RWPE1 (cell line): ENCODE measurements at regions not wholly inside any gene's neighbourhood (a gene's known extent, or its start where the extent isn't known, plus 50 kb on each side); places are given as distances from the start of the nearest gene placed in this dataset.

ENCODE experiments used
- CTCF ChIA-PET: fragments of 350-600 bp; sonication (Branson Sonifier 250); formaldehyde crosslinking; extraction: SDS; loops from one replicate; lab custom pipeline; 2021; lab: Yijun Ruan, JAX
- POLR2A ChIA-PET: fragments of 400-600 bp; formaldehyde crosslinking; extraction: SDS; loops from one replicate; lab custom pipeline; 2020; ENCODE audit warnings: antibody characterized with exemption; ENCODE audit not compliant: low non-redundant PET; lab: Yijun Ruan, JAX
- DNase-seq: peaks from one replicate; pipeline ENCODE4 v3.0.0; 2012; ENCODE audit warnings: low spot score
- H3K27ac ChIP-seq: fragments of 450-650 bp; 2 replicates; pipeline ENCODE4 v1.5.1; 2017
- TF ChIP-seq, protein P1 (sequence below): fragments of 450-650 bp; conservative IDR thresholded peaks from 2 replicates; pipeline ENCODE4 v1.5.1; 2017; ENCODE audit warnings: low read depth, mild to moderate bottlenecking

- DNase-seq, result no peak
- POLR2A ChIA-PET, result no interaction called here
- CTCF ChIA-PET, result interaction anchor here (0.6 to 0.7 kb wide), 2 partner anchors 239 to 432 kb away, joined by 3 read pairs; no protein-coding TSS in a partner anchor
- H3K27ac ChIP-seq, result no peak overlapping the region
- TF ChIP-seq, protein P1, sequence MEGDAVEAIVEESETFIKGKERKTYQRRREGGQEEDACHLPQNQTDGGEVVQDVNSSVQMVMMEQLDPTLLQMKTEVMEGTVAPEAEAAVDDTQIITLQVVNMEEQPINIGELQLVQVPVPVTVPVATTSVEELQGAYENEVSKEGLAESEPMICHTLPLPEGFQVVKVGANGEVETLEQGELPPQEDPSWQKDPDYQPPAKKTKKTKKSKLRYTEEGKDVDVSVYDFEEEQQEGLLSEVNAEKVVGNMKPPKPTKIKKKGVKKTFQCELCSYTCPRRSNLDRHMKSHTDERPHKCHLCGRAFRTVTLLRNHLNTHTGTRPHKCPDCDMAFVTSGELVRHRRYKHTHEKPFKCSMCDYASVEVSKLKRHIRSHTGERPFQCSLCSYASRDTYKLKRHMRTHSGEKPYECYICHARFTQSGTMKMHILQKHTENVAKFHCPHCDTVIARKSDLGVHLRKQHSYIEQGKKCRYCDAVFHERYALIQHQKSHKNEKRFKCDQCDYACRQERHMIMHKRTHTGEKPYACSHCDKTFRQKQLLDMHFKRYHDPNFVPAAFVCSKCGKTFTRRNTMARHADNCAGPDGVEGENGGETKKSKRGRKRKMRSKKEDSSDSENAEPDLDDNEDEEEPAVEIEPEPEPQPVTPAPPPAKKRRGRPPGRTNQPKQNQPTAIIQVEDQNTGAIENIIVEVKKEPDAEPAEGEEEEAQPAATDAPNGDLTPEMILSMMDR, result no peak
Measured at GRCh38 chr5:123830575-123830974, 318.6 kb downstream of the CSNK1G3 start.

- H3K27ac ChIP-seq, result no peak overlapping the region
- no peak for DNase-seq
- CTCF ChIA-PET, result no interaction called here
- TF ChIP-seq, protein P1, result no peak
- POLR2A ChIA-PET, result no interaction called here
Measured at GRCh38 chr5:123827811-123828210, 315.8 kb downstream of the CSNK1G3 start.

- ChIA-PET POLR2A (no interaction called here), CTCF (no interaction called here)
- DNase-seq, result no peak
- H3K27ac ChIP-seq, result no peak overlapping the region
- TF ChIP-seq, protein P1, result no peak
Measured at GRCh38 chr5:123819833-123820232, 307.9 kb downstream of the CSNK1G3 start.

GRCh38 chr5:123819386-123819785, 307.4 kb downstream of the CSNK1G3 start:
- ChIA-PET POLR2A (no interaction called here), CTCF (no interaction called here)
- TF ChIP-seq, protein P1, result no peak
- no peak overlapping the region for H3K27ac ChIP-seq
- no peak for DNase-seq

- ChIA-PET POLR2A (interaction anchor here (0.7 kb wide), 1 partner anchor 524 kb away, joined by 3 read pairs; no protein-coding TSS in a partner anchor), CTCF (no interaction called here)
- DNase-seq, result no peak
- H3K27ac ChIP-seq, result no peak overlapping the region
- TF ChIP-seq, protein P1, result no peak
Measured at GRCh38 chr5:123817267-123817666, 305.3 kb downstream of the CSNK1G3 start.

GRCh38 chr5:123814801-123815470, 303.0 kb downstream of the CSNK1G3 start:
- H3K27ac ChIP-seq, result no peak overlapping the region
- ChIA-PET POLR2A (no interaction called here), CTCF (interaction anchor here (0.6 kb wide), 1 partner anchor 67 kb away, joined by 3 read pairs; no protein-coding TSS in a partner anchor)
- TF ChIP-seq, protein P1, result no peak
- no peak for DNase-seq
